H9 (cell line): ENCODE measurements at regions not wholly inside any gene's neighbourhood (a gene's known extent, or its start where the extent isn't known, plus 50 kb on each side); places are given as distances from the start of the nearest gene placed in this dataset.

Experiments
- DNase-seq: peaks from one replicate; pipeline ENCODE4 v3.0.0-alpha.2; 2017
- H2AFZ ChIP-seq: one replicate; pipeline ENCODE4 v1.6.1; 2013; ENCODE audit warnings: mild to moderate bottlenecking, low read length, control low read depth, moderate library complexity
- H2AK5ac ChIP-seq: 2 replicates; pipeline ENCODE4 v1.6.1; 2013; ENCODE audit warnings: low read length, control low read depth, mixed read lengths; ENCODE audit not compliant: insufficient read length
- H2BK120ac ChIP-seq: one replicate; pipeline ENCODE4 v1.6.1; 2013; ENCODE audit warnings: low read depth, mild to moderate bottlenecking, low read length, control low read depth, inconsistent platforms; ENCODE audit not compliant: poor library complexity, severe bottlenecking
- H2BK12ac ChIP-seq: 2 replicates; pipeline ENCODE4 v1.6.1; 2013; ENCODE audit warnings: low read length, control low read depth, mixed read lengths, low read depth; ENCODE audit not compliant: insufficient read length
- H2BK15ac ChIP-seq: 2 replicates; pipeline ENCODE4 v1.6.1; 2013; ENCODE audit warnings: low read depth, low read length, control low read depth
- H2BK20ac ChIP-seq: one replicate; pipeline ENCODE4 v1.6.1; 2013; ENCODE audit warnings: low read depth, mild to moderate bottlenecking, low read length, control low read depth, inconsistent platforms; ENCODE audit not compliant: poor library complexity, severe bottlenecking
- H2BK5ac ChIP-seq: 2 replicates; pipeline ENCODE4 v1.6.1; 2013; ENCODE audit warnings: low read length, control low read depth, mixed read lengths; ENCODE audit not compliant: insufficient read length
- H3K14ac ChIP-seq: 2 replicates; pipeline ENCODE4 v1.6.1; 2013; ENCODE audit warnings: low read length, control low read depth; ENCODE audit not compliant: insufficient read depth
- H3K18ac ChIP-seq: 2 replicates; pipeline ENCODE4 v1.6.1; 2013; ENCODE audit warnings: low read depth, mild to moderate bottlenecking, mixed read lengths, low read length, control low read depth; ENCODE audit not compliant: insufficient read length
- H3K23ac ChIP-seq: 2 replicates; pipeline ENCODE4 v1.6.1; 2013; ENCODE audit warnings: low read length, control low read depth, mixed read lengths, low read depth; ENCODE audit not compliant: insufficient read length
- H3K23me2 ChIP-seq: 2 replicates; pipeline ENCODE4 v1.6.1; 2013; ENCODE audit warnings: low read depth, mild to moderate bottlenecking, mixed read lengths, low read length, control low read depth; ENCODE audit not compliant: insufficient read length, poor library complexity, severe bottlenecking
- H3K27ac ChIP-seq: 2 replicates; pipeline ENCODE4 v1.5.1; 2013; ENCODE audit warnings: low read length, control low read depth, mixed read lengths, low read depth; ENCODE audit not compliant: insufficient read length
- H3K27me3 ChIP-seq: 2 replicates; pipeline ENCODE4 v1.6.1; 2013; ENCODE audit warnings: low read length, control low read depth, inconsistent platforms; ENCODE audit not compliant: insufficient read depth
- H3K4ac ChIP-seq: 2 replicates; pipeline ENCODE4 v1.6.1; 2013; ENCODE audit warnings: low read depth, mild to moderate bottlenecking, control low read depth, inconsistent platforms, low read length, moderate library complexity
- H3K4me1 ChIP-seq: 2 replicates; pipeline ENCODE4 v1.6.1; 2013; ENCODE audit warnings: low read length, control low read depth, inconsistent platforms; ENCODE audit not compliant: insufficient read depth
- H3K4me2 ChIP-seq: 2 replicates; pipeline ENCODE4 v1.6.1; 2013; ENCODE audit warnings: low read length, control low read depth, mixed read lengths; ENCODE audit not compliant: insufficient read length, insufficient read depth
- H3K56ac ChIP-seq: 2 replicates; pipeline ENCODE4 v1.6.1; 2013; ENCODE audit warnings: low read depth, mild to moderate bottlenecking, mixed read lengths, low read length, control low read depth; ENCODE audit not compliant: insufficient read length
- H3K79me1 ChIP-seq: 2 replicates; pipeline ENCODE4 v1.6.1; 2013; ENCODE audit warnings: low read depth, mild to moderate bottlenecking, moderate library complexity, low read length, control low read depth, inconsistent platforms; ENCODE audit not compliant: insufficient read depth, poor library complexity, severe bottlenecking
- H3K79me2 ChIP-seq: 2 replicates; pipeline ENCODE4 v1.6.1; 2013; ENCODE audit warnings: low read length, control low read depth, inconsistent platforms; ENCODE audit not compliant: insufficient read depth
- H3K9ac ChIP-seq: 2 replicates; pipeline ENCODE4 v1.6.1; 2013; ENCODE audit warnings: low read length, control low read depth, mixed read lengths; ENCODE audit not compliant: insufficient read length; ENCODE audit errors: extremely low read depth
- H3K9me3 ChIP-seq: one replicate; pipeline ENCODE4 v1.6.1; 2013; ENCODE audit warnings: low read depth, low read length, inconsistent platforms; ENCODE audit not compliant: control insufficient read depth
- H3T11ph ChIP-seq: one replicate; pipeline ENCODE4 v1.6.1; 2013; ENCODE audit warnings: mild to moderate bottlenecking, low read length, control low read depth, inconsistent platforms
- H4K20me1 ChIP-seq: one replicate; pipeline ENCODE4 v1.6.1; 2013; ENCODE audit not compliant: control insufficient read depth, insufficient read length, insufficient read depth
- H4K5ac ChIP-seq: 2 replicates; pipeline ENCODE4 v1.6.1; 2013; ENCODE audit warnings: low read depth, mild to moderate bottlenecking, mixed read lengths, low read length, control low read depth; ENCODE audit not compliant: insufficient read length
- H4K8ac ChIP-seq: replicated peaks from 2 replicates; pipeline ENCODE4 v1.6.1; 2013; ENCODE audit warnings: low read length, control low read depth, mixed read lengths, low read depth; ENCODE audit not compliant: insufficient read length
- H4K91ac ChIP-seq: 2 replicates; pipeline ENCODE4 v1.6.1; 2013; ENCODE audit warnings: low read depth, mild to moderate bottlenecking, moderate library complexity, mixed read lengths, low read length, control low read depth; ENCODE audit not compliant: insufficient read length
- H3K27ac Mint-ChIP-seq, 3 experiments: 2 replicates in 2 of 3; 3 replicates in 1 of 3; pipeline ENCODE4 v1.8.0; 2020 to 2021; ENCODE audit warnings: mixed read lengths in 3 of 3, mild to moderate bottlenecking in 1 of 3, moderate library complexity in 1 of 3
- H3K27me3 Mint-ChIP-seq: 2 replicates; pipeline ENCODE4 v1.8.0; 2021; ENCODE audit warnings: low read depth, mild to moderate bottlenecking, moderate library complexity, mixed read lengths
- H3K36me3 Mint-ChIP-seq, 3 experiments: 2 replicates in 2 of 3; 3 replicates in 1 of 3; pipeline ENCODE4 v1.8.0; 2020 to 2021; ENCODE audit warnings: low read depth in 3 of 3, mixed read lengths in 3 of 3; ENCODE audit not compliant: insufficient read depth in 1 of 3
- H3K4me1 Mint-ChIP-seq, 2 experiments: 2 replicates each; pipeline ENCODE4 v1.8.0; 2020; ENCODE audit warnings: mixed read lengths in 2 of 2
- H3K4me3 Mint-ChIP-seq, 2 experiments: 2 replicates in 1 of 2; 3 replicates in 1 of 2; pipeline ENCODE4 v1.8.0; 2020 to 2021; ENCODE audit warnings: mild to moderate bottlenecking in 2 of 2, mixed read lengths in 2 of 2, moderate library complexity in 1 of 2
- H3K9me3 Mint-ChIP-seq, 2 experiments: 2 replicates in 1 of 2; 3 replicates in 1 of 2; pipeline ENCODE4 v1.8.0; 2020; ENCODE audit warnings: mild to moderate bottlenecking in 2 of 2, mixed read lengths in 2 of 2, moderate library complexity in 1 of 2
- WGBS: extraction: QIAGEN DNeasy Blood & Tissue Kit; methylation state at CpG from one replicate; pipeline ENCODE4 v1.1.7; 2013; ENCODE audit warnings: missing lambda C conversion rate, low lambda C conversion rate, mixed read lengths; ENCODE audit not compliant: insufficient read length; ENCODE audit errors: extremely low coverage; 5-methylcytosine and 5-hydroxymethylcytosine counted together
- TF ChIP-seq, protein P1 (sequence below): fragments of 200-600 bp; sonication (generic); conservative IDR thresholded peaks from 3 replicates; pipeline ENCODE4 v1.8.0; 2021; ENCODE audit warnings: antibody characterized with exemption, mild to moderate bottlenecking

DNA sequence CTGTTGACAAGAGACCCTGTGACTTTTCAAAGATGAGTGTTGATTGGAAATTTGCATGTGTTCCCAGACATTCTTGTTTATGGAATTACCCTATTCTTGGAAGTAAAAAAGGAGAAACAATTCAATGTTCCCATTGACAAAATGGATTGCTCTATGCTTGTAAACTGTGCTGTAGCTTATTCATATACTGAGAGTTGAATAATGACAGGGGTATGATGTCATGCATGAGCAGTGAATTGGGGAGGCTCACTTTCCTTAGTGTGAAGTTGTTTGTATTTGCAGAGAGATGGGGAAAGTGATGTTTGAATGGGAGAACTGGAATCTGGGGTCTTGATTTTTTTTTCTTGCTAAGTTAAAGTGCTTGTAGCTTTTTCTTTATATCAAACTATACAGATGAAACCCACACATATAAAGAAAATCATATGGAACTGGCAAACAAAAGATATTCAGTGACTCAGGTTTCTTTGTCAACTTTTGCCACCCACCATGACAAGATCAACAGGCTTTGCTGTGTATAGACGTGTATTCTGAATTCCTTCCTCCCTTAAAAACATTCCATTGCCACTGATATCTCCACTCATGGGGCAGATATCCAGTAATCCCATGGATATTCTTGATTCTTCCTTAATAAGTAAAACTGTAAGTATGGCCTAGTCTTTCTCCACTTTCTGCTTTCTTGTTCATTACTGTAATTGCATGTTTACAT, 97.8 kb upstream of the JAG1 start:
- DNase-seq = no peak
- Histone ChIP-seq H2BK20ac (no peak overlapping the region), H2BK12ac (no peak overlapping the region), H2BK5ac (no peak overlapping the region), H3K4ac (no peak overlapping the region), H3K23me2 (no peaks in the 10 kb centered on the region), H4K8ac (no peak overlapping the region), H3K56ac (no peak overlapping the region), H3K27me3 (no peaks in the 10 kb centered on the region), H3K14ac (no peak overlapping the region), H3K9me3 (no peaks in the 10 kb centered on the region), H3K23ac (no peak overlapping the region), H3K4me1 (peaks cover 6% of the 10 kb centered on the region), H3K9ac (no peak overlapping the region), H2BK120ac (no peak overlapping the region), H2BK15ac (no peak overlapping the region), H4K5ac (no peak overlapping the region), H3K79me2 (no peaks in the 10 kb centered on the region), H3K27ac (no peak overlapping the region), H3T11ph (no peak overlapping the region), H3K18ac (no peak overlapping the region), H3K79me1 (no peaks in the 10 kb centered on the region), H4K91ac (no peak overlapping the region), H4K20me1 (no peaks in the 10 kb centered on the region), H2AFZ (no peak overlapping the region), H3K4me2 (no peak overlapping the region), H2AK5ac (no peak overlapping the region)
- TF ChIP-seq, protein P1, sequence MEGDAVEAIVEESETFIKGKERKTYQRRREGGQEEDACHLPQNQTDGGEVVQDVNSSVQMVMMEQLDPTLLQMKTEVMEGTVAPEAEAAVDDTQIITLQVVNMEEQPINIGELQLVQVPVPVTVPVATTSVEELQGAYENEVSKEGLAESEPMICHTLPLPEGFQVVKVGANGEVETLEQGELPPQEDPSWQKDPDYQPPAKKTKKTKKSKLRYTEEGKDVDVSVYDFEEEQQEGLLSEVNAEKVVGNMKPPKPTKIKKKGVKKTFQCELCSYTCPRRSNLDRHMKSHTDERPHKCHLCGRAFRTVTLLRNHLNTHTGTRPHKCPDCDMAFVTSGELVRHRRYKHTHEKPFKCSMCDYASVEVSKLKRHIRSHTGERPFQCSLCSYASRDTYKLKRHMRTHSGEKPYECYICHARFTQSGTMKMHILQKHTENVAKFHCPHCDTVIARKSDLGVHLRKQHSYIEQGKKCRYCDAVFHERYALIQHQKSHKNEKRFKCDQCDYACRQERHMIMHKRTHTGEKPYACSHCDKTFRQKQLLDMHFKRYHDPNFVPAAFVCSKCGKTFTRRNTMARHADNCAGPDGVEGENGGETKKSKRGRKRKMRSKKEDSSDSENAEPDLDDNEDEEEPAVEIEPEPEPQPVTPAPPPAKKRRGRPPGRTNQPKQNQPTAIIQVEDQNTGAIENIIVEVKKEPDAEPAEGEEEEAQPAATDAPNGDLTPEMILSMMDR = no peak
- Mint-ChIP-seq H3K9me3 (no peaks in the 10 kb centered on the region), H3K36me3 (no peaks in the 10 kb centered on the region), H3K4me3 (no peak overlapping the region), H3K27ac (no peak overlapping the region), H3K27me3 (peaks cover 9% of the 10 kb centered on the region), H3K4me1 (peaks cover 27 to 45% of the 10 kb centered on the region in 2 experiments)
- no CpG with 5 or more reads among the region's 1 CpG for WGBS
